ENCODE measurements at regions not wholly inside any gene's neighbourhood (a gene's known extent, or its start where the extent isn't known, plus 50 kb on each side); places are given as distances from the start of the nearest gene placed in this dataset.
A peak's percentile ranks its signal among the peaks of the same experiment; 100 is the strongest.

GRCh38 chr2:79453918-79454317, 58.9 kb upstream of the CTNNA2 start:
- Mint-ChIP-seq H3K27ac (no peak overlapping the region), H3K36me3 (no peaks in the 10 kb centered on the region), H3K27me3 (no peaks in the 10 kb centered on the region), H3K9me3 (peaks cover 0 to 3% (median 0%) of the 10 kb centered on the region in 3 donors), H3K4me1 (no peaks in the 10 kb centered on the region), H3K4me3 (no peak overlapping the region)

GRCh38 chr2:79452651-79453050, 60.2 kb upstream of the CTNNA2 start:
- Mint-ChIP-seq H3K4me3 (no peak overlapping the region), H3K4me1 (no peaks in the 10 kb centered on the region), H3K9me3 (peaks cover 0 to 3% (median 2%) of the 10 kb centered on the region in 3 donors), H3K27ac (no peak overlapping the region), H3K36me3 (no peaks in the 10 kb centered on the region), H3K27me3 (no peaks in the 10 kb centered on the region)

- no peak overlapping the region for H3K4me3 Mint-ChIP-seq
- peaks cover 2 to 4% (median 3%) of the 10 kb centered on the region in 3 donors for H3K9me3 Mint-ChIP-seq
- no peaks in the 10 kb centered on the region for H3K4me1 Mint-ChIP-seq
- no peak overlapping the region for H3K27ac Mint-ChIP-seq
- H3K27me3 Mint-ChIP-seq = no peaks in the 10 kb centered on the region
- no peaks in the 10 kb centered on the region for H3K36me3 Mint-ChIP-seq
Observed at GRCh38 chr2:79447463-79447862, 65.4 kb upstream of the CTNNA2 start.

GRCh38 chr2:79446313-79446712, 66.5 kb upstream of the CTNNA2 start:
- no peaks in the 10 kb centered on the region for H3K27me3 Mint-ChIP-seq
- no peaks in the 10 kb centered on the region for H3K4me1 Mint-ChIP-seq
- H3K9me3 Mint-ChIP-seq = peaks cover 2 to 11% (median 4%) of the 10 kb centered on the region in 3 donors
- no peak overlapping the region for H3K27ac Mint-ChIP-seq
- H3K36me3 Mint-ChIP-seq = no peaks in the 10 kb centered on the region
- H3K4me3 Mint-ChIP-seq = no peak overlapping the region

GRCh38 chr2:79437433-79438267, 75.2 kb upstream of the CTNNA2 start:
- Mint-ChIP-seq H3K27me3 (no peaks in the 10 kb centered on the region), H3K27ac (peak overlapping the region in 1 of 3 donors; percentile 28), H3K9me3 (peaks cover 0 to 12% (median under 1%) of the 10 kb centered on the region in 3 donors), H3K4me1 (no peaks in the 10 kb centered on the region), H3K4me3 (no peak overlapping the region), H3K36me3 (no peaks in the 10 kb centered on the region)

GRCh38 chr2:79434362-79434761, 78.5 kb upstream of the CTNNA2 start:
- Mint-ChIP-seq H3K4me1 (no peaks in the 10 kb centered on the region), H3K27me3 (no peaks in the 10 kb centered on the region), H3K4me3 (no peak overlapping the region), H3K27ac (no peak overlapping the region), H3K36me3 (no peaks in the 10 kb centered on the region), H3K9me3 (peaks cover 0 to 5% (median 0%) of the 10 kb centered on the region in 3 donors)

GRCh38 chr2:79432731-79433146, 80.1 kb upstream of the CTNNA2 start:
- Mint-ChIP-seq H3K27me3 (no peaks in the 10 kb centered on the region), H3K36me3 (no peaks in the 10 kb centered on the region), H3K4me1 (no peaks in the 10 kb centered on the region), H3K27ac (no peak overlapping the region), H3K9me3 (peaks cover 0 to 5% (median 0%) of the 10 kb centered on the region in 3 donors), H3K4me3 (no peak overlapping the region)

GRCh38 chr2:79428745-79429144, 84.1 kb upstream of the CTNNA2 start:
- Mint-ChIP-seq H3K36me3 (no peaks in the 10 kb centered on the region), H3K4me1 (no peaks in the 10 kb centered on the region), H3K27me3 (no peaks in the 10 kb centered on the region), H3K9me3 (peaks cover 0 to 5% (median 2%) of the 10 kb centered on the region in 3 donors), H3K4me3 (no peak overlapping the region), H3K27ac (no peak overlapping the region)

GRCh38 chr2:79414690-79415089, 98.2 kb upstream of the CTNNA2 start:
- Mint-ChIP-seq H3K27ac (no peak overlapping the region), H3K4me3 (no peak overlapping the region), H3K36me3 (no peaks in the 10 kb centered on the region), H3K27me3 (no peaks in the 10 kb centered on the region), H3K9me3 (peaks cover 0 to 10% (median 6%) of the 10 kb centered on the region in 3 donors), H3K4me1 (no peaks in the 10 kb centered on the region)

- Mint-ChIP-seq H3K9me3 (peaks cover 2 to 10% (median 5%) of the 10 kb centered on the region in 3 donors), H3K27ac (no peak overlapping the region), H3K4me3 (no peak overlapping the region), H3K36me3 (no peaks in the 10 kb centered on the region), H3K27me3 (no peaks in the 10 kb centered on the region), H3K4me1 (no peaks in the 10 kb centered on the region)
Observed at GRCh38 chr2:79394485-79394859, 118.4 kb upstream of the CTNNA2 start.

- no peaks in the 10 kb centered on the region for H3K4me1 Mint-ChIP-seq
- peaks cover 2 to 10% (median 5%) of the 10 kb centered on the region in 3 donors for H3K9me3 Mint-ChIP-seq
- H3K27ac Mint-ChIP-seq = no peak overlapping the region
- H3K36me3 Mint-ChIP-seq = no peaks in the 10 kb centered on the region
- H3K27me3 Mint-ChIP-seq = no peaks in the 10 kb centered on the region
- peak overlapping the region in 1 of 4 donors; percentile 40 for H3K4me3 Mint-ChIP-seq
Observed at GRCh38 chr2:79393806-79394484, 118.9 kb upstream of the CTNNA2 start.

- Mint-ChIP-seq H3K4me1 (no peaks in the 10 kb centered on the region), H3K27me3 (no peaks in the 10 kb centered on the region), H3K27ac (no peak overlapping the region), H3K36me3 (no peaks in the 10 kb centered on the region), H3K4me3 (no peak overlapping the region), H3K9me3 (peaks cover 2 to 10% (median 5%) of the 10 kb centered on the region in 3 donors)
Observed at GRCh38 chr2:79393107-79393685, 119.7 kb upstream of the CTNNA2 start.

- no peak overlapping the region for H3K4me3 Mint-ChIP-seq
- no peak overlapping the region for H3K27ac Mint-ChIP-seq
- H3K9me3 Mint-ChIP-seq = peaks cover 0 to 17% (median 5%) of the 10 kb centered on the region in 3 donors
- no peaks in the 10 kb centered on the region for H3K4me1 Mint-ChIP-seq
- H3K27me3 Mint-ChIP-seq = no peaks in the 10 kb centered on the region
- H3K36me3 Mint-ChIP-seq = no peaks in the 10 kb centered on the region
Observed at GRCh38 chr2:79389481-79389880, 123.4 kb upstream of the CTNNA2 start.

GRCh38 chr2:79388024-79388423, 124.8 kb upstream of the CTNNA2 start:
- Mint-ChIP-seq H3K36me3 (no peaks in the 10 kb centered on the region), H3K27ac (no peak overlapping the region), H3K9me3 (peaks cover 0 to 15% (median 5%) of the 10 kb centered on the region in 3 donors), H3K4me1 (no peaks in the 10 kb centered on the region), H3K4me3 (no peak overlapping the region), H3K27me3 (no peaks in the 10 kb centered on the region)

GRCh38 chr2:79387431-79387830, 125.4 kb upstream of the CTNNA2 start:
- Mint-ChIP-seq H3K27ac (no peak overlapping the region), H3K36me3 (no peaks in the 10 kb centered on the region)

More at GRCh38 chr2:79387431-79387830, 125.4 kb upstream of the CTNNA2 start:
- H3K4me1 Mint-ChIP-seq = no peaks in the 10 kb centered on the region
- no peak overlapping the region for H3K4me3 Mint-ChIP-seq
- peaks cover 0 to 16% (median 5%) of the 10 kb centered on the region in 3 donors for H3K9me3 Mint-ChIP-seq
- no peaks in the 10 kb centered on the region for H3K27me3 Mint-ChIP-seq

Measured in IgD-negative memory B cell (primary cell).